Karpas-422 (cell line): ENCODE measurements at regions not wholly inside any gene's neighbourhood (a gene's known extent, or its start where the extent isn't known, plus 50 kb on each side); places are given as distances from the start of the nearest gene placed in this dataset.

ENCODE experiments used
- DNase-seq: peaks from one replicate; pipeline ENCODE4 v3.0.0-alpha.2; 2015
- H2AFZ ChIP-seq: fragments of 200-600 bp; sonication (generic); 2 replicates; pipeline ENCODE4 v1.6.1; 2014; ENCODE audit warnings: antibody characterized with exemption, low read length, mixed read lengths
- H3K27ac ChIP-seq: fragments of 200-600 bp; sonication (generic); 2 replicates; pipeline ENCODE4 v1.5.1; 2014; ENCODE audit warnings: mild to moderate bottlenecking, low read length, moderate library complexity
- H3K27me3 ChIP-seq: fragments of 200-600 bp; sonication (generic); 2 replicates; pipeline ENCODE4 v1.6.1; 2014; ENCODE audit warnings: low read length, mixed read lengths
- H3K36me3 ChIP-seq: fragments of 200-600 bp; sonication (generic); 2 replicates; pipeline ENCODE4 v1.6.1; 2014; ENCODE audit warnings: low read length, mixed read lengths; ENCODE audit not compliant: insufficient read depth
- H3K4me1 ChIP-seq: fragments of 200-600 bp; sonication (generic); 2 replicates; pipeline ENCODE4 v1.6.1; 2014; ENCODE audit warnings: mild to moderate bottlenecking, low read length, mixed read lengths
- H3K4me2 ChIP-seq: fragments of 200-600 bp; sonication (generic); 2 replicates; pipeline ENCODE4 v1.6.1; 2014; ENCODE audit warnings: low read length, low read depth, mild to moderate bottlenecking; ENCODE audit not compliant: poor library complexity, severe bottlenecking
- H3K4me3 ChIP-seq: fragments of 200-600 bp; sonication (generic); 2 replicates; pipeline ENCODE4 v1.5.1; 2014; ENCODE audit warnings: mild to moderate bottlenecking, antibody characterized with exemption, low read length, mixed read lengths
- H3K79me2 ChIP-seq: fragments of 200-600 bp; sonication (generic); 2 replicates; pipeline ENCODE4 v1.6.1; 2014; ENCODE audit warnings: mild to moderate bottlenecking, low read length, mixed read lengths
- H3K9ac ChIP-seq: fragments of 200-600 bp; sonication (generic); 2 replicates; pipeline ENCODE4 v1.6.0; 2014; ENCODE audit warnings: low read length
- H3K9me2 ChIP-seq: fragments of 200-600 bp; sonication (generic), shearing (Covaris generic); replicated peaks from 2 replicates; pipeline ENCODE4 v1.6.0; 2014; ENCODE audit warnings: mild to moderate bottlenecking, low read length, moderate library complexity; ENCODE audit not compliant: insufficient read depth
- H3K9me3 ChIP-seq: fragments of 300-700, 200-600 bp; sonication (generic); 2 replicates; pipeline ENCODE4 v1.6.1; 2014; ENCODE audit warnings: low read length, mixed read lengths
- H4K20me1 ChIP-seq: fragments of 200-600 bp; sonication (generic); 2 replicates; pipeline ENCODE4 v1.6.1; 2014; ENCODE audit warnings: mild to moderate bottlenecking, antibody characterized with exemption, low read length, low read depth; ENCODE audit not compliant: insufficient read depth

DNA sequence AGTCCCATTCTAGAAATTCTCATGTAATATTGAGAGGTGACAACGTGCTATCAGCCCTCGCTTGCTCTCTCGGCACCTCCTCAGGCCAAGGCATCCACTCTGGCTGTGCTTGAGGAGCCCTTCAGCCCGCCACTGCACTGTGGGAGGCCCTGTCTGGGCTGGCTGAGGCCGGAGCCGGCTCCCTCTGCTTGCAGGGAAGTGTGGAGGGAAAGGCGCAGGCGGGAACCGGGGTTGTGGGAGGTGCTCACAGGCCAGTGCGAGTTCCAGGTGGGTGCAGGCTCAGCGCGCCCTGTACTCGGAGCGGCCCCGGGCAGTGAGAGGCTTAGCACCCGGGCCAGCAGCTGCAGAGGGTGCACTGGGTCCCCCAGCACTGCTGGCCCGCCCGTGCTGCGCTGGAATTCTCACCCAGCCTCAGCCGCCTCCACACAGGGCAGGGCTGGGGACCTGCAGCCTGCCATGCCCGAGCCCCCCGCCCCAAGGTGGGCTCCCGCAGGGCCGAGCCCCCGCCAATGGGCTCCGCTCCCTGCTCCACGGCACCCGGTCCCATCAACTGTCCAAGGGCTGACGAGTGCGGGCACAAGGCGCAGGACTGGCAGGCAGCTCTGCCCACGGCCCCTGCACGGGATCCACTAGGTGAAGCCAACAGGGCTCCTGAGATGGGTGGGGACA is 1680.6 kb upstream of the LRRTM1 start:
- Histone ChIP-seq H2AFZ (no peak overlapping the region), H3K4me2 (no peak overlapping the region), H3K79me2 (no peaks in the 10 kb centered on the region), H3K9me2 (no peaks in the 10 kb centered on the region), H3K9me3 (peaks cover 38% of the 10 kb centered on the region), H3K36me3 (no peaks in the 10 kb centered on the region), H3K27ac (no peak overlapping the region), H3K4me1 (no peaks in the 10 kb centered on the region), H3K4me3 (no peak overlapping the region), H3K9ac (no peak overlapping the region), H4K20me1 (no peaks in the 10 kb centered on the region), H3K27me3 (no peaks in the 10 kb centered on the region)
- no peak for DNase-seq

DNA sequence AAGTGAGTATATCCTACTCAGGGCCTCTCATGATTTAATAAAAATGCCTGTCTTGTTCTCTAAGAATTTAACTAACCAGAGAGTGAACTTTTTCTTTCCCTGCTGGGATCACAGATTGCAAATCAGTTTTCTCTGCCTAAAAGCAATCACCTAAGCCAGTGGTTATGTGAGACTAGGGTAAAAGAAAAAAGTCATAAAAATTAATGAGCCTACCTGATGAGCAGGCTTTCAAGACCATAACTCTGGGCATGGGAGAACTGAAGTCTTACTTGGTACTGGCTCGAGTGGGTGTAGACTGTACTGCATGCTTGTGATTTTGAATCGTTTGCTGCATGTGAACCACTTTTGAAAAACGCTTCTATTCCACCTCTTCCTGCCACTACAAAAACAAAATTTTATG is 1677.0 kb upstream of the LRRTM1 start:
- H3K4me3 ChIP-seq: no peak overlapping the region
- no peaks in the 10 kb centered on the region for H3K9me2 ChIP-seq
- H3K4me1 ChIP-seq: no peaks in the 10 kb centered on the region
- H2AFZ ChIP-seq: no peak overlapping the region
- H3K9me3 ChIP-seq: peaks cover 33% of the 10 kb centered on the region
- no peaks in the 10 kb centered on the region for H4K20me1 ChIP-seq
- H3K79me2 ChIP-seq: no peaks in the 10 kb centered on the region
- no peaks in the 10 kb centered on the region for H3K36me3 ChIP-seq
- DNase-seq: no peak
- H3K9ac ChIP-seq: no peak overlapping the region
- no peak overlapping the region for H3K4me2 ChIP-seq
- no peaks in the 10 kb centered on the region for H3K27me3 ChIP-seq
- no peak overlapping the region for H3K27ac ChIP-seq

DNA sequence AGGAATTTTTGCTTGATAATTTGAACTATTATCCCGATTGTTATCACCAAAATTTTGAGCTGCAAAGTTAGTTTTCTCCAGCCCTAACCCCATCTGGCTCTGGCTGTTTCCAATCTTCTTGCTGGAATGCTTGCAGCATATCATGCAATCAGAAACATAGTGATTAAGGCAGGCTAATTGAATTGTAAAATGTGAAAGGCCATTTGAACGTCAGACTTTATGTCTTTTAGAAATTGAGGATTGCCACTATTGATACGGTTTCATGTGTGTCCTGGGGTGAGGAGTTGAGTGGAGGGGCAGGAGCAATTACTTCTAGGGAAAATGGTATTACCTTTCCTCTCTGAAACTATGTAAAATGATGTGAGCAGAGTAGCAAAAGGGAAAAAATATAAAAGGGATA is 1674.5 kb upstream of the LRRTM1 start:
- Histone ChIP-seq H3K9me2 (no peaks in the 10 kb centered on the region), H3K9ac (no peak overlapping the region), H3K27ac (no peak overlapping the region), H3K36me3 (no peaks in the 10 kb centered on the region), H4K20me1 (no peaks in the 10 kb centered on the region), H3K4me1 (no peaks in the 10 kb centered on the region), H2AFZ (no peak overlapping the region), H3K27me3 (no peaks in the 10 kb centered on the region), H3K9me3 (peaks cover 30% of the 10 kb centered on the region), H3K4me2 (no peak overlapping the region), H3K79me2 (no peaks in the 10 kb centered on the region), H3K4me3 (no peak overlapping the region)
- no peak for DNase-seq

DNA sequence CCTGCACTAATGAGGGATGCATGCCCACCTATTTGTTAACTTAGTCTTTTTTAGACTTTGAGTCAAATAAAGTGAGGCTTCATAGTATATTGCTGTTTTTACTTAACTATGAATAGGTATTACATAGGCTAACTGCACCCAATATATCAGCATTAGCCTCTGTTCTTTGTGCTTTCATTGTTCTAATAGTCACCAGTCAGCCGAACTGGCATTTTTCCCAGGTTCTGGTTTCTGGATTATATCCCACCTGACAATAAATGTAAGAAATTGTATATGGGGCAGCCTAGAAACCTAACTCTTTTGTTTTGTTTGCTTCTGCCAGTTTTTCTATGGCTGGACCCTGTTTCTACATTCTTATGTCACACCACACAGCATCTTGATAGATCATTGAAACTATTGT is 1672.4 kb upstream of the LRRTM1 start:
- Histone ChIP-seq H4K20me1 (no peaks in the 10 kb centered on the region), H3K4me1 (no peaks in the 10 kb centered on the region), H3K36me3 (no peaks in the 10 kb centered on the region), H3K9me3 (peaks cover 22% of the 10 kb centered on the region), H3K4me2 (no peak overlapping the region), H3K9me2 (no peaks in the 10 kb centered on the region), H3K4me3 (no peak overlapping the region), H3K27me3 (no peaks in the 10 kb centered on the region), H3K27ac (no peak overlapping the region), H3K9ac (no peak overlapping the region), H3K79me2 (no peaks in the 10 kb centered on the region), H2AFZ (no peak overlapping the region)
- no peak for DNase-seq

DNA sequence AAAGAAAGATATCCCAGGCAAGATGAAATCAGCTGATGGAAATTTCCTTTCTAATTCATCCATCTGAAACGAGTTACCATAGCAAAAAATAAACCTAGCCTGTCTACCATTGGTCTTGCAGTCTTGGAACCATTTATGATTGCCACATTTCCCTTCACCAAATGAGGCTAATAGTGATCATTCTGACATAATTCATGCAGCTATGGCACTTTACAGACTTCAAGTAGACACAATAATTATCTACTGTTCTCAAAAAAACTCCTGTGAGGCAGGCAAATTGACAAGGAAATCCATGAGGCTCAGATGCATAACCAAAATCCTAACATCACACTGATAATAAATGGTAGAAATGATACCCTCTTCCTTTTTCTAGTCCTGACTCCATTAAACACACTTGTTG is 1669.7 kb upstream of the LRRTM1 start:
- H3K27ac ChIP-seq: no peak overlapping the region
- H4K20me1 ChIP-seq: no peaks in the 10 kb centered on the region
- no peaks in the 10 kb centered on the region for H3K4me1 ChIP-seq
- H3K9ac ChIP-seq: no peak overlapping the region
- H3K4me3 ChIP-seq: no peak overlapping the region
- no peaks in the 10 kb centered on the region for H3K27me3 ChIP-seq
- no peaks in the 10 kb centered on the region for H3K36me3 ChIP-seq
- peaks cover 37% of the 10 kb centered on the region for H3K9me3 ChIP-seq
- H2AFZ ChIP-seq: no peak overlapping the region
- H3K9me2 ChIP-seq: no peaks in the 10 kb centered on the region
- no peak overlapping the region for H3K4me2 ChIP-seq
- no peak for DNase-seq
- H3K79me2 ChIP-seq: no peaks in the 10 kb centered on the region

DNA sequence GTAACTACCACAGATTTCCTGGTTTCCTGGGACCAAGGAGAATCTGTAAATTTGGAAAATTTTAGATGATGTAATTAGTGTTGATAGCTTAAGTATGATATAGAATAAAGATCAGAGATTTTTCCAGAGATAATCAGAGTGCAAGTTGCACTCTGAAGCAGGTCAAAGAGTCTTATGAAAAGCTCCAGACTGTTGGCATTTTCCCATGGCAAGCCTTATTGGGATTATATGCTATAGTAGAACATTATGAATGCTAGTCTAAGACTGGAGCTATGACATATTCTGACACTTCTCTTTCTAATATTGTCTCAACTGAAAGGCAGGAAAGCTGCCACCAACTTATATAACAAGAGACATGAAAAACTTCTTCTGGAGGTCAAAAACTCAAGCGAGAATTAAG is 1638.3 kb upstream of the LRRTM1 start:
- no peak overlapping the region for H3K27ac ChIP-seq
- no peaks in the 10 kb centered on the region for H3K9me2 ChIP-seq
- no peaks in the 10 kb centered on the region for H3K27me3 ChIP-seq
- no peaks in the 10 kb centered on the region for H3K79me2 ChIP-seq
- H4K20me1 ChIP-seq: no peaks in the 10 kb centered on the region
- no peak overlapping the region for H3K9ac ChIP-seq
- peaks cover 32% of the 10 kb centered on the region for H3K9me3 ChIP-seq
- no peaks in the 10 kb centered on the region for H3K4me1 ChIP-seq
- H3K4me2 ChIP-seq: no peak overlapping the region
- no peak overlapping the region for H2AFZ ChIP-seq
- H3K4me3 ChIP-seq: no peak overlapping the region
- H3K36me3 ChIP-seq: no peaks in the 10 kb centered on the region
- no peak for DNase-seq

DNA sequence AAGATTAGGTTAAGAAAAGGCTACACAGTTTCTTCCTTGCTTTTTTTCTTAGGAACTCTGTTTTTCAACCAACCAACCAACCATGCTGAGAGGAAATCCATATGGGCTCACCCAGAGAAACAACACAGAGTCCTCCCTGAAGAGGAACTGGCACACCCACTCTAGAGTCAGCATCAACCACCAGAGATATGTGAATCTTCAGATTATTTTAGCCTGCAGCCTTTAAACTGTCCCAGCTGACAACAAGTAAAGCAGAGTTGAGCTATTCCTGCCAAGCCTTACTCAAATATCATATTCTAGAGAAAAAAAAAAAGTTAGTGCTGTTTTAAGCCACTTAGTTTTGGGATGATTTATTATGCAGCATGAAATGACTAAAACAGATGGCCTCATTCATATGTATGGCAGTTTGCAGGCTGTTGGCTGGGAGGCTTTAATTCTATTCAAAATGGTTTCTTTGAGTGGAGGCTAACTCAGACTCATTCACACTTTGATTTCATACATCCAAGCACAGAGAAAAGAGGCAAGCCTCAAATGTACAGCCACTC is 1637.7 kb upstream of the LRRTM1 start:
- Histone ChIP-seq H3K9ac (no peak overlapping the region), H4K20me1 (no peaks in the 10 kb centered on the region), H3K27ac (no peak overlapping the region), H3K36me3 (no peaks in the 10 kb centered on the region), H3K4me1 (no peaks in the 10 kb centered on the region), H3K9me3 (peaks cover 34% of the 10 kb centered on the region), H3K9me2 (no peaks in the 10 kb centered on the region), H3K4me3 (no peak overlapping the region), H3K79me2 (no peaks in the 10 kb centered on the region), H3K27me3 (no peaks in the 10 kb centered on the region), H3K4me2 (no peak overlapping the region), H2AFZ (no peak overlapping the region)
- no peak for DNase-seq

DNA sequence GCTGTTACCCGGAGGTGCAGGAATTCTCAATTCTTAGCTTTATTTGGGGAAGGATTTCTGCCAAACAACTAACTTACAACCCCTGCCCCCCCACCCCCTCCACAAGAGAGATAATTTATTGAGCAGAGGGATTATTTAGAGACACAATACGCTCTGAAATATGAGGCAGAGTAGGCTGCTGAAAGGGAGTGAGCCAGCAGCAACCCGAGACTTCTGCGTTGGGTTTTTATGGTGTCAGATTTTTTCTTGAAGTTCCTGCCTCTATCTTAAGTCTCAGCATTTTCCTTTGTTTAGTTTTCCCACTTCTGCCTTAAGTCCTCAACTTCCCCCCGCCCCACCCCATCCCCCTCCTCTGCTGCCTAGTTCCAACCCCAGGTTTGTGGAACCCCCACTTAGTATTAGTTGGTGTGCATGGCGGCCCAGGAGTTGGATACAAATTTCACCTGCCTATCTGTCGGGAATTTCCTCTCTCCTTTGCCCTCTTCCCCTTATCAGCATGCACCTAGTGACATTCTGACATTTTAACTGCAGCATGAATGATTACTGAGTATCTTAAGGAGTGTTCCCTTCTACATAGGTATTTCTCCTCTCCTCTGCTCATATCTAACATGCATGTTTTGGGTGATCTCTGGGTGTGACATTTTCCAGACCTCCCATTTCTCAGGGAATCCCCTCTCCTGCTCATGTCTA is 1635.9 kb upstream of the LRRTM1 start:
- H3K79me2 ChIP-seq: no peaks in the 10 kb centered on the region
- peaks cover 49% of the 10 kb centered on the region for H3K9me3 ChIP-seq
- H2AFZ ChIP-seq: no peak overlapping the region
- no peak overlapping the region for H3K4me2 ChIP-seq
- H4K20me1 ChIP-seq: no peaks in the 10 kb centered on the region
- H3K27me3 ChIP-seq: no peaks in the 10 kb centered on the region
- H3K9ac ChIP-seq: no peak overlapping the region
- H3K36me3 ChIP-seq: no peaks in the 10 kb centered on the region
- H3K4me1 ChIP-seq: no peaks in the 10 kb centered on the region
- DNase-seq: no peak
- no peaks in the 10 kb centered on the region for H3K9me2 ChIP-seq
- H3K4me3 ChIP-seq: no peak overlapping the region
- no peak overlapping the region for H3K27ac ChIP-seq
